H9 (cell line): ENCODE measurements at regions not wholly inside any gene's neighbourhood (a gene's known extent, or its start where the extent isn't known, plus 50 kb on each side); places are given as distances from the start of the nearest gene placed in this dataset.

Experiments used
- DNase-seq: peaks from one replicate; pipeline ENCODE4 v3.0.0-alpha.2; 2017
- H2AFZ ChIP-seq: one replicate; pipeline ENCODE4 v1.6.1; 2013; ENCODE audit warnings: mild to moderate bottlenecking, low read length, control low read depth, moderate library complexity
- H2AK5ac ChIP-seq: 2 replicates; pipeline ENCODE4 v1.6.1; 2013; ENCODE audit warnings: low read length, control low read depth, mixed read lengths; ENCODE audit not compliant: insufficient read length
- H2BK120ac ChIP-seq: one replicate; pipeline ENCODE4 v1.6.1; 2013; ENCODE audit warnings: low read depth, mild to moderate bottlenecking, low read length, control low read depth, inconsistent platforms; ENCODE audit not compliant: poor library complexity, severe bottlenecking
- H2BK12ac ChIP-seq: 2 replicates; pipeline ENCODE4 v1.6.1; 2013; ENCODE audit warnings: low read length, control low read depth, mixed read lengths, low read depth; ENCODE audit not compliant: insufficient read length
- H2BK15ac ChIP-seq: 2 replicates; pipeline ENCODE4 v1.6.1; 2013; ENCODE audit warnings: low read depth, low read length, control low read depth
- H2BK20ac ChIP-seq: one replicate; pipeline ENCODE4 v1.6.1; 2013; ENCODE audit warnings: low read depth, mild to moderate bottlenecking, low read length, control low read depth, inconsistent platforms; ENCODE audit not compliant: poor library complexity, severe bottlenecking
- H2BK5ac ChIP-seq: 2 replicates; pipeline ENCODE4 v1.6.1; 2013; ENCODE audit warnings: low read length, control low read depth, mixed read lengths; ENCODE audit not compliant: insufficient read length
- H3K14ac ChIP-seq: 2 replicates; pipeline ENCODE4 v1.6.1; 2013; ENCODE audit warnings: low read length, control low read depth; ENCODE audit not compliant: insufficient read depth
- H3K18ac ChIP-seq: 2 replicates; pipeline ENCODE4 v1.6.1; 2013; ENCODE audit warnings: low read depth, mild to moderate bottlenecking, mixed read lengths, low read length, control low read depth; ENCODE audit not compliant: insufficient read length
- H3K23ac ChIP-seq: 2 replicates; pipeline ENCODE4 v1.6.1; 2013; ENCODE audit warnings: low read length, control low read depth, mixed read lengths, low read depth; ENCODE audit not compliant: insufficient read length
- H3K23me2 ChIP-seq: 2 replicates; pipeline ENCODE4 v1.6.1; 2013; ENCODE audit warnings: low read depth, mild to moderate bottlenecking, mixed read lengths, low read length, control low read depth; ENCODE audit not compliant: insufficient read length, poor library complexity, severe bottlenecking
- H3K27ac ChIP-seq: 2 replicates; pipeline ENCODE4 v1.5.1; 2013; ENCODE audit warnings: low read length, control low read depth, mixed read lengths, low read depth; ENCODE audit not compliant: insufficient read length
- H3K27me3 ChIP-seq: 2 replicates; pipeline ENCODE4 v1.6.1; 2013; ENCODE audit warnings: low read length, control low read depth, inconsistent platforms; ENCODE audit not compliant: insufficient read depth
- H3K4ac ChIP-seq: 2 replicates; pipeline ENCODE4 v1.6.1; 2013; ENCODE audit warnings: low read depth, mild to moderate bottlenecking, control low read depth, inconsistent platforms, low read length, moderate library complexity
- H3K4me1 ChIP-seq: 2 replicates; pipeline ENCODE4 v1.6.1; 2013; ENCODE audit warnings: low read length, control low read depth, inconsistent platforms; ENCODE audit not compliant: insufficient read depth
- H3K4me2 ChIP-seq: 2 replicates; pipeline ENCODE4 v1.6.1; 2013; ENCODE audit warnings: low read length, control low read depth, mixed read lengths; ENCODE audit not compliant: insufficient read length, insufficient read depth
- H3K56ac ChIP-seq: 2 replicates; pipeline ENCODE4 v1.6.1; 2013; ENCODE audit warnings: low read depth, mild to moderate bottlenecking, mixed read lengths, low read length, control low read depth; ENCODE audit not compliant: insufficient read length
- H3K79me1 ChIP-seq: 2 replicates; pipeline ENCODE4 v1.6.1; 2013; ENCODE audit warnings: low read depth, mild to moderate bottlenecking, moderate library complexity, low read length, control low read depth, inconsistent platforms; ENCODE audit not compliant: insufficient read depth, poor library complexity, severe bottlenecking
- H3K79me2 ChIP-seq: 2 replicates; pipeline ENCODE4 v1.6.1; 2013; ENCODE audit warnings: low read length, control low read depth, inconsistent platforms; ENCODE audit not compliant: insufficient read depth
- H3K9ac ChIP-seq: 2 replicates; pipeline ENCODE4 v1.6.1; 2013; ENCODE audit warnings: low read length, control low read depth, mixed read lengths; ENCODE audit not compliant: insufficient read length; ENCODE audit errors: extremely low read depth
- H3K9me3 ChIP-seq: one replicate; pipeline ENCODE4 v1.6.1; 2013; ENCODE audit warnings: low read depth, low read length, inconsistent platforms; ENCODE audit not compliant: control insufficient read depth
- H3T11ph ChIP-seq: one replicate; pipeline ENCODE4 v1.6.1; 2013; ENCODE audit warnings: mild to moderate bottlenecking, low read length, control low read depth, inconsistent platforms
- H4K20me1 ChIP-seq: one replicate; pipeline ENCODE4 v1.6.1; 2013; ENCODE audit not compliant: control insufficient read depth, insufficient read length, insufficient read depth
- H4K5ac ChIP-seq: 2 replicates; pipeline ENCODE4 v1.6.1; 2013; ENCODE audit warnings: low read depth, mild to moderate bottlenecking, mixed read lengths, low read length, control low read depth; ENCODE audit not compliant: insufficient read length
- H4K8ac ChIP-seq: replicated peaks from 2 replicates; pipeline ENCODE4 v1.6.1; 2013; ENCODE audit warnings: low read length, control low read depth, mixed read lengths, low read depth; ENCODE audit not compliant: insufficient read length
- H4K91ac ChIP-seq: 2 replicates; pipeline ENCODE4 v1.6.1; 2013; ENCODE audit warnings: low read depth, mild to moderate bottlenecking, moderate library complexity, mixed read lengths, low read length, control low read depth; ENCODE audit not compliant: insufficient read length
- H3K27ac Mint-ChIP-seq, 3 experiments: 2 replicates in 2 of 3; 3 replicates in 1 of 3; pipeline ENCODE4 v1.8.0; 2020 to 2021; ENCODE audit warnings: mixed read lengths in 3 of 3, mild to moderate bottlenecking in 1 of 3, moderate library complexity in 1 of 3
- H3K27me3 Mint-ChIP-seq: 2 replicates; pipeline ENCODE4 v1.8.0; 2021; ENCODE audit warnings: low read depth, mild to moderate bottlenecking, moderate library complexity, mixed read lengths
- H3K36me3 Mint-ChIP-seq, 3 experiments: 2 replicates in 2 of 3; 3 replicates in 1 of 3; pipeline ENCODE4 v1.8.0; 2020 to 2021; ENCODE audit warnings: low read depth in 3 of 3, mixed read lengths in 3 of 3; ENCODE audit not compliant: insufficient read depth in 1 of 3
- H3K4me1 Mint-ChIP-seq, 2 experiments: 2 replicates each; pipeline ENCODE4 v1.8.0; 2020; ENCODE audit warnings: mixed read lengths in 2 of 2
- H3K4me3 Mint-ChIP-seq, 2 experiments: 2 replicates in 1 of 2; 3 replicates in 1 of 2; pipeline ENCODE4 v1.8.0; 2020 to 2021; ENCODE audit warnings: mild to moderate bottlenecking in 2 of 2, mixed read lengths in 2 of 2, moderate library complexity in 1 of 2
- H3K9me3 Mint-ChIP-seq, 2 experiments: 2 replicates in 1 of 2; 3 replicates in 1 of 2; pipeline ENCODE4 v1.8.0; 2020; ENCODE audit warnings: mild to moderate bottlenecking in 2 of 2, mixed read lengths in 2 of 2, moderate library complexity in 1 of 2
- WGBS: extraction: QIAGEN DNeasy Blood & Tissue Kit; methylation state at CpG from one replicate; pipeline ENCODE4 v1.1.7; 2013; ENCODE audit warnings: missing lambda C conversion rate, low lambda C conversion rate, mixed read lengths; ENCODE audit not compliant: insufficient read length; ENCODE audit errors: extremely low coverage; 5-methylcytosine and 5-hydroxymethylcytosine counted together
- TF ChIP-seq, protein P1 (sequence below): fragments of 200-600 bp; sonication (generic); conservative IDR thresholded peaks from 3 replicates; pipeline ENCODE4 v1.8.0; 2021; ENCODE audit warnings: antibody characterized with exemption, mild to moderate bottlenecking

DNA sequence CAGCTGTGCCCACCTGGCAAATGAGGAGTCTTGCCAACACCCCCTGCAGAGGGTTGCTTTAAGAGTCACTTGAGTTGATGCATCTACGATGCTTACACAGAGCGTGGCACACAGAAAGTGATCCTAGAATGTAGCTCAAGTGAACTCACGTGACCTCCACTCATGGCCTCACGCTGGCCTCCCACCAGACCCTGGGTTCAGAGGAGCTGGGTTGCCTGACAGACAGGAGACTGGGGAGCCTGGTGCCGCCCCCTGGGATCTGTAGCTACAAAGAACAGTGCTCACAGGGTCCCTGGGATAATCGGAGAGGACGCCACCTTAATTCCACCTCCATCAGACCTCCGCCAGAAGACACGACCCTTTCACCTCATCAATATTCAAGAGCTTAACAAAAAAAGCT, 81.4 kb upstream of the CASZ1 start:
- no peak overlapping the region for H2BK12ac ChIP-seq
- WGBS, result no CpG with 5 or more reads among the region's 9 CpGs
- H4K20me1 ChIP-seq, result no peaks in the 10 kb centered on the region
- no peak overlapping the region for H3K56ac ChIP-seq
- H2BK20ac ChIP-seq, result no peak overlapping the region
- H3K18ac ChIP-seq, result no peak overlapping the region
- no peak overlapping the region for H3K9ac ChIP-seq
- no peak overlapping the region for H2BK5ac ChIP-seq
- no peak overlapping the region for H3K27ac ChIP-seq
- no peaks in the 10 kb centered on the region; the same call in 1 of the 2 replicates for H3K27me3 ChIP-seq
- H2BK15ac ChIP-seq, result no peak overlapping the region
- H4K91ac ChIP-seq, result no peak overlapping the region
- Mint-ChIP-seq H3K27me3 (peaks cover 5% of the 10 kb centered on the region), H3K36me3 (no peaks in the 10 kb centered on the region), H3K4me3 (no peak overlapping the region), H3K4me1 (peaks cover 0 to 3% of the 10 kb centered on the region in 2 experiments; a peak in 1 of 4 replicates), H3K27ac (no peak overlapping the region; a peak in 2 of 7 replicates), H3K9me3 (no peaks in the 10 kb centered on the region)
- H4K8ac ChIP-seq, result no peak overlapping the region
- H3K79me2 ChIP-seq, result no peaks in the 10 kb centered on the region
- no peak overlapping the region for H3K4me2 ChIP-seq
- H4K5ac ChIP-seq, result no peak overlapping the region
- H3K9me3 ChIP-seq, result no peaks in the 10 kb centered on the region
- H3K4ac ChIP-seq, result no peak overlapping the region
- H3K14ac ChIP-seq, result no peak overlapping the region
- TF ChIP-seq, protein P1, sequence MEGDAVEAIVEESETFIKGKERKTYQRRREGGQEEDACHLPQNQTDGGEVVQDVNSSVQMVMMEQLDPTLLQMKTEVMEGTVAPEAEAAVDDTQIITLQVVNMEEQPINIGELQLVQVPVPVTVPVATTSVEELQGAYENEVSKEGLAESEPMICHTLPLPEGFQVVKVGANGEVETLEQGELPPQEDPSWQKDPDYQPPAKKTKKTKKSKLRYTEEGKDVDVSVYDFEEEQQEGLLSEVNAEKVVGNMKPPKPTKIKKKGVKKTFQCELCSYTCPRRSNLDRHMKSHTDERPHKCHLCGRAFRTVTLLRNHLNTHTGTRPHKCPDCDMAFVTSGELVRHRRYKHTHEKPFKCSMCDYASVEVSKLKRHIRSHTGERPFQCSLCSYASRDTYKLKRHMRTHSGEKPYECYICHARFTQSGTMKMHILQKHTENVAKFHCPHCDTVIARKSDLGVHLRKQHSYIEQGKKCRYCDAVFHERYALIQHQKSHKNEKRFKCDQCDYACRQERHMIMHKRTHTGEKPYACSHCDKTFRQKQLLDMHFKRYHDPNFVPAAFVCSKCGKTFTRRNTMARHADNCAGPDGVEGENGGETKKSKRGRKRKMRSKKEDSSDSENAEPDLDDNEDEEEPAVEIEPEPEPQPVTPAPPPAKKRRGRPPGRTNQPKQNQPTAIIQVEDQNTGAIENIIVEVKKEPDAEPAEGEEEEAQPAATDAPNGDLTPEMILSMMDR, result no peak
- H2AFZ ChIP-seq, result no peak overlapping the region
- H3T11ph ChIP-seq, result no peak overlapping the region
- H3K4me1 ChIP-seq, result no peaks in the 10 kb centered on the region
- no peak overlapping the region for H2AK5ac ChIP-seq
- no peak overlapping the region for H2BK120ac ChIP-seq
- H3K23me2 ChIP-seq, result no peaks in the 10 kb centered on the region
- no peak for DNase-seq
- H3K79me1 ChIP-seq, result no peaks in the 10 kb centered on the region
- no peak overlapping the region for H3K23ac ChIP-seq
